Caco-2 (cell line): ENCODE measurements at regions not wholly inside any gene's neighbourhood (a gene's known extent, or its start where the extent isn't known, plus 50 kb on each side); places are given as distances from the start of the nearest gene placed in this dataset.

Source experiments
- BruUV-seq: library from RNA; stranded (reverse); fragments of 400-500 nt; replicated peaks from 2 replicates; lab custom pipeline; 2021; lab: Mats Ljungman, UMichigan
- CTCF ChIA-PET: fragments of 300-600 bp; sonication (Branson Sonifier 250); formaldehyde crosslinking; loops from one replicate; lab custom pipeline; 2022; ENCODE audit warnings: antibody characterized with exemption; lab: Charles Lee
- POLR2A ChIA-PET: fragments of 300-600 bp; sonication (Branson Sonifier 250); formaldehyde crosslinking; loops from one replicate; lab custom pipeline; 2022; ENCODE audit warnings: antibody characterized with exemption; lab: Charles Lee
- DNase-seq, 2 experiments: peaks; one replicate each; pipeline versions ENCODE4 v3.0.0 to v3.0.0-alpha.2; 2020 to 2022
- H3K27me3 ChIP-seq: replicated peaks from 2 replicates; pipeline ENCODE4 v1.6.0; 2011; ENCODE audit warnings: low read length; ENCODE audit not compliant: control insufficient read depth, insufficient read depth
- H3K36me3 ChIP-seq: 2 replicates; pipeline ENCODE4 v1.5.1; 2011; ENCODE audit warnings: low read length; ENCODE audit not compliant: control insufficient read depth, insufficient read depth
- H3K4me1 ChIP-seq: fragments of 250-450 bp; sonication (Bioruptor Pico); 2 replicates; pipeline ENCODE4 v1.5.1; 2020; ENCODE audit warnings: mild to moderate bottlenecking
- H3K4me3 ChIP-seq: 2 replicates; pipeline ENCODE4 v1.5.1; 2011; ENCODE audit warnings: low read depth, mild to moderate bottlenecking, control low read depth, low read length
- H3K9me3 ChIP-seq: fragments of 250-450 bp; sonication (Bioruptor Pico); 2 replicates; pipeline ENCODE4 v1.5.1; 2020; ENCODE audit warnings: mild to moderate bottlenecking, moderate library complexity
- H3K27ac Mint-ChIP-seq: one replicate; pipeline ENCODE4 v1.8.0; 2022; ENCODE audit warnings: mixed read lengths; ENCODE audit not compliant: unreplicated experiment
- H3K27me3 Mint-ChIP-seq: one replicate; pipeline ENCODE4 v1.8.0; 2022; ENCODE audit warnings: mixed read lengths; ENCODE audit not compliant: insufficient read depth, unreplicated experiment
- H3K36me3 Mint-ChIP-seq: one replicate; pipeline ENCODE4 v1.8.0; 2022; ENCODE audit warnings: mild to moderate bottlenecking, mixed read lengths; ENCODE audit not compliant: insufficient read depth, unreplicated experiment
- H3K4me1 Mint-ChIP-seq: one replicate; pipeline ENCODE4 v1.8.0; 2022; ENCODE audit warnings: low read depth, mixed read lengths; ENCODE audit not compliant: unreplicated experiment
- H3K4me3 Mint-ChIP-seq: one replicate; pipeline ENCODE4 v1.8.0; 2022; ENCODE audit warnings: mild to moderate bottlenecking, moderate library complexity, mixed read lengths; ENCODE audit not compliant: unreplicated experiment
- H3K9me3 Mint-ChIP-seq: one replicate; pipeline ENCODE4 v1.8.0; 2022; ENCODE audit warnings: mixed read lengths; ENCODE audit not compliant: unreplicated experiment
- CTCF ChIP-seq, 2 experiments: fragments of 200-600 bp in 1 of 2; IDR thresholded peaks; 1 replicate in 1 of 2; 2 replicates in 1 of 2; pipeline versions ENCODE4 v1.5.1 to v1.8.0; 2011 to 2022; ENCODE audit warnings: antibody characterized with exemption in 1 of 2, control low read depth in 1 of 2, inconsistent platforms in 1 of 2, low read depth in 1 of 2, low read length in 1 of 2, mild to moderate bottlenecking in 1 of 2, moderate library complexity in 1 of 2; ENCODE audit not compliant: insufficient read depth in 1 of 2, severe bottlenecking in 1 of 2, unreplicated experiment in 1 of 2
- intact Hi-C: fragments of 100-400 bp; cut with micrococcal nuclease; formaldehyde crosslinking; loops from one replicate; pipeline ENCODE4 v1.10.0; 2022; ENCODE audit not compliant: unreplicated experiment

- no peaks in the 10 kb centered on the region for H3K9me3 ChIP-seq
- intact Hi-C loops: no loop called here
- Mint-ChIP-seq H3K9me3 (peaks cover 10% of the 10 kb centered on the region), H3K27me3 (peaks cover 25% of the 10 kb centered on the region), H3K4me3 (no peak overlapping the region), H3K36me3 (peaks cover 6% of the 10 kb centered on the region), H3K27ac (no peak overlapping the region), H3K4me1 (no peaks in the 10 kb centered on the region)
- TF ChIP-seq CTCF (IDR thresholded peaks at IDR 0.05; ENCODE audit: insufficient read depth in 1 of 2, low read depth in 1 of 2, low read length in 1 of 2, severe bottlenecking in 1 of 2, unreplicated experiment in 1 of 2): no peak
- no peak overlapping the region for H3K4me3 ChIP-seq
- no peaks in the 10 kb centered on the region for H3K4me1 ChIP-seq
- DNase-seq: no peak
- ChIA-PET POLR2A (no interaction called here), CTCF (no interaction called here)
- H3K27me3 ChIP-seq: no peaks in the 10 kb centered on the region; the same call in 1 of the 2 replicates
- H3K36me3 ChIP-seq: no peaks in the 10 kb centered on the region
- no TSS peak for BruUV-seq
Observed at GRCh38 chr22:49295465-49295743, 532.3 kb downstream of the BRD1 start.

GRCh38 chr22:49294656-49295464 is 532.8 kb downstream of the BRD1 start:
- POLR2A ChIA-PET: no interaction called here
- no peak for TF ChIP-seq CTCF (IDR thresholded peaks at IDR 0.05; ENCODE audit: insufficient read depth in 1 of 2, low read depth in 1 of 2, low read length in 1 of 2, severe bottlenecking in 1 of 2, unreplicated experiment in 1 of 2)
- Mint-ChIP-seq H3K27me3 (peaks cover 29% of the 10 kb centered on the region), H3K4me1 (no peaks in the 10 kb centered on the region), H3K9me3 (peaks cover 10% of the 10 kb centered on the region), H3K27ac (no peak overlapping the region), H3K4me3 (no peak overlapping the region), H3K36me3 (peaks cover 6% of the 10 kb centered on the region)
- Histone ChIP-seq H3K4me3 (no peak overlapping the region), H3K27me3 (no peaks in the 10 kb centered on the region; the same call in none of the 2 replicates), H3K9me3 (no peaks in the 10 kb centered on the region), H3K36me3 (no peaks in the 10 kb centered on the region), H3K4me1 (no peaks in the 10 kb centered on the region)
- DNase-seq: no peak
- CTCF ChIA-PET: no interaction called here
- no TSS peak for BruUV-seq
- intact Hi-C loops: no loop called here

- Histone ChIP-seq H3K36me3 (no peaks in the 10 kb centered on the region), H3K4me1 (no peaks in the 10 kb centered on the region), H3K4me3 (no peak overlapping the region), H3K9me3 (no peaks in the 10 kb centered on the region), H3K27me3 (no peaks in the 10 kb centered on the region; the same call in none of the 2 replicates)
- POLR2A ChIA-PET: no interaction called here
- TF ChIP-seq CTCF (IDR thresholded peaks at IDR 0.05; ENCODE audit: insufficient read depth in 1 of 2, low read depth in 1 of 2, low read length in 1 of 2, severe bottlenecking in 1 of 2, unreplicated experiment in 1 of 2): no peak
- intact Hi-C loops: no loop called here
- BruUV-seq: no TSS peak
- Mint-ChIP-seq H3K4me1 (no peaks in the 10 kb centered on the region), H3K27me3 (peaks cover 27% of the 10 kb centered on the region), H3K9me3 (peaks cover 10% of the 10 kb centered on the region), H3K27ac (no peak overlapping the region), H3K36me3 (peaks cover 3% of the 10 kb centered on the region), H3K4me3 (no peak overlapping the region)
- CTCF ChIA-PET: no interaction called here
- DNase-seq: no peak
Observed at GRCh38 chr22:49292909-49293308, 534.8 kb downstream of the BRD1 start.
